ENCODE measurements at regions not wholly inside any gene's neighbourhood (a gene's known extent, or its start where the extent isn't known, plus 50 kb on each side); places are given as distances from the start of the nearest gene placed in this dataset.
A peak's percentile ranks its signal among the peaks of the same experiment; 100 is the strongest.

DNA sequence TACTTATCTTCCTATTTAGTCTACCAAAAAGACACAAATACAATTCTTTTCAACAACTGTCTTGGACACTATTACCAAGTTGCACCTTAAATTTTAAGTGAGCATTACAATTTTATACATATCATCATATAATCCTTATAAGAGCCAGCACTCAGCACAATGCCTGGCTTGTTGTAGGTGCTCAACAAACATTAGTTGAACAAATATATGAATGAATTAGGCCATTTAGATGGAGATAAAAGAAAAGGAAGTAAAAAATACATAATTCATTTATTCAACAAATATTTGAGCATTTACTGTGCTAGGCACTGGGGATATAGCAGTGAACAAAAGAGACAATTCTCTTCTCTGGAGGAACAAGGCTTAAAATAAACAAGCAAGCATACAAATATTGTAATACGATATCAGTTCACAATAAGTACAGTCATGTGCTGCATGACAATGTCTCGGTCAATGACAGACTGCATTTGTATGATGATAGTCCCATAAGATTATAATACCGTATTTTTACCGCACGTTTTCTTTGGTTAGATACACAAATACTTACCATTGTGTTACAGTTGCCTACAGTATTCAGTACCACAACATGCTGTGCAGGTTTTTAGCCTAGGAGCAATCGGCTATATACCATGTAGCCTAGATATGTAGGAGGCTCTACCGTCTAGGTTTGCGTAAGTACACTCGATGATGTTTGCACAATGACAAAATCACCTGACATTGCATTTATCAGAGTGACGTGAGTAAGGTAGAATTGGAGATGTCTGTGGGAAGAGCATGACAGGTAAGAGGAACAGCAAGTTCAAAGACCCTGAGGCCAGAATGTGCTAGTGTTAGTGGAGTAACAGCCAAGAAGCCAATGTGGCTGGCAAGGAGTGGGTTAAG, 86.4 kb upstream of the HS3ST2 start:
- no peaks in the 10 kb centered on the region for H3K4me1 ChIP-seq (ENCODE audit: control extremely low read depth in 1 of 4, control insufficient read depth in 4 of 4, insufficient read depth in 4 of 4, low read length in 3 of 4)
- H3K4me3 ChIP-seq (ENCODE audit: control insufficient read depth in 1 of 7, extremely low read depth in 1 of 7, insufficient read depth in 4 of 7, low read depth in 2 of 7, low read length in 6 of 7) = no peak overlapping the region
- no peak for DNase-seq
- no peak overlapping the region for H3K27ac ChIP-seq (ENCODE audit: insufficient read depth in 1 of 2, low read depth in 1 of 2, low read length in 2 of 2, poor library complexity in 1 of 2, severe bottlenecking in 2 of 2)
- no peaks in the 10 kb centered on the region for H3K9me3 ChIP-seq (ENCODE audit: control extremely low read depth in 1 of 5, control insufficient read depth in 4 of 5, insufficient read depth in 2 of 5, low read depth in 1 of 5, low read length in 4 of 5)
- H3K27me3 ChIP-seq (replicated peaks in 2 of 5; ENCODE audit: control insufficient read depth in 4 of 5, insufficient read depth in 5 of 5, low read length in 4 of 5) = peaks cover 0 to 4% (median 2%) of the 10 kb centered on the region in 5 experiments
- POLR2A ChIA-PET = no interaction called here
- CTCF ChIA-PET = no interaction called here
- no peaks in the 10 kb centered on the region for H3K36me3 ChIP-seq (ENCODE audit: control insufficient read depth in 4 of 4, insufficient read depth in 4 of 4, low read length in 3 of 4)
- WGBS (ENCODE audit: insufficient coverage) = 95% methylated on average over 5 of the region's 10 CpGs

DNA sequence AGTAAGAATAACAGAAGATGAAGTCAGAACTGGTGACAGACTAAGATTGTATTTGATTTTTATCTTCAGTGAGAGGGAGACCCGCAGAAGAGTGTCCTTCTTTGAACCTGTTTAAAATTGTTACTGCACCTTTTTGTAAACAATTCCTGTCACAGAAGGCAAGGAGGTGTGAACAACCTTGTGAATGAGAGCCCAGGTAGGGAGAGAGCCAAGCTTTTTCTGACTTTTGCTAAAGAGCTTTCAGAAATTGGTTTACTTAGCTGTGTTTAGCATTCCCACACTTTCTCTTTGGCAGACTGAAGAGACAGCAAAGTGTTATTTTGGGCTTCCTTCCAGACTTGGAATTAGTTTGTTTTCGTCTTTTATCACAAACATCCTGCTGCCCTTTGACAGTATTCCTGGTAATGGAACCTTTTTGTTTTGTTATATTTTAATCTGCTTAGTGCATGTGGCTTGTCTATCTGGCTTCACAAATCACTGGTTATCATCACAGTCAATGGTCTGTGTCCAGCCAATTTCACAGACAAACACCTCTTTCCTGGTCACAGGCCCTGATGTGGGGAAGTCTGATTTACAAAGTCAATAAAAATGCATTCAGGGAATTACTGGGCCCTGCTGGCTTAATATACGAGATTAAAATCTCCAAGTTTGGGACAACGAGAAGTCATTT, 85.7 kb upstream of the HS3ST2 start:
- Histone ChIP-seq H3K27me3 (replicated peaks in 2 of 5; ENCODE audit: control insufficient read depth in 4 of 5, insufficient read depth in 5 of 5, low read length in 4 of 5) (peaks cover 0 to 4% (median 3%) of the 10 kb centered on the region in 5 experiments), H3K4me1 (ENCODE audit: control extremely low read depth in 1 of 4, control insufficient read depth in 4 of 4, insufficient read depth in 4 of 4, low read length in 3 of 4) (no peaks in the 10 kb centered on the region), H3K27ac (ENCODE audit: insufficient read depth in 1 of 2, low read depth in 1 of 2, low read length in 2 of 2, poor library complexity in 1 of 2, severe bottlenecking in 2 of 2) (no peak overlapping the region), H3K9me3 (ENCODE audit: control extremely low read depth in 1 of 5, control insufficient read depth in 4 of 5, insufficient read depth in 2 of 5, low read depth in 1 of 5, low read length in 4 of 5) (no peaks in the 10 kb centered on the region), H3K36me3 (ENCODE audit: control insufficient read depth in 4 of 4, insufficient read depth in 4 of 4, low read length in 3 of 4) (no peaks in the 10 kb centered on the region), H3K4me3 (ENCODE audit: control insufficient read depth in 1 of 7, extremely low read depth in 1 of 7, insufficient read depth in 4 of 7, low read depth in 2 of 7, low read length in 6 of 7) (no peak overlapping the region)
- WGBS (ENCODE audit: insufficient coverage) = 58% methylated on average over 3 of the region's 4 CpGs
- POLR2A ChIA-PET = no interaction called here
- DNase-seq = no peak
- CTCF ChIA-PET = no interaction called here

DNA sequence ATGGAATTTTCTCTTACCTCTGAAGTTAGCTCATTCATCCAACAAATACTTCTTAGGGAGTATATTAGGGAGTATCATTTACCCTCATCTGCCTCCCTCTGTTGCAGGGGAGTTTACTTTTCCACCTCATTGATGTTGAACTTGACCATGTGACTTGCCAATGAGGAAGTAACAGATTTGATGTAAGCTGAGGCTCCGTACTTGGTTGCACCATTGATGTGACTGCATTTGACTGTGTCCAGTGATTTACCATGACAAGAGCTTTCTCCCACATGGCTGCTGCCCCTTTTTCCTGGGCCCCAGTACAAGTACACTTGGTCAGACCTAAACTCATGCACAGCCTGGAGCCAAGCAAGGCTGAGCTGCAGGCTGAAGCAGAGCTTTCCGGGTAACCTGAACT, 81.6 kb upstream of the HS3ST2 start:
- Histone ChIP-seq H3K36me3 (ENCODE audit: control insufficient read depth in 4 of 4, insufficient read depth in 4 of 4, low read length in 3 of 4) (no peaks in the 10 kb centered on the region), H3K27me3 (replicated peaks in 2 of 5; ENCODE audit: control insufficient read depth in 4 of 5, insufficient read depth in 5 of 5, low read length in 4 of 5) (peaks cover 0 to 7% (median 4%) of the 10 kb centered on the region in 5 experiments), H3K9me3 (ENCODE audit: control extremely low read depth in 1 of 5, control insufficient read depth in 4 of 5, insufficient read depth in 2 of 5, low read depth in 1 of 5, low read length in 4 of 5) (no peaks in the 10 kb centered on the region), H3K4me3 (ENCODE audit: control insufficient read depth in 1 of 7, extremely low read depth in 1 of 7, insufficient read depth in 4 of 7, low read depth in 2 of 7, low read length in 6 of 7) (no peak overlapping the region), H3K4me1 (ENCODE audit: control extremely low read depth in 1 of 4, control insufficient read depth in 4 of 4, insufficient read depth in 4 of 4, low read length in 3 of 4) (no peaks in the 10 kb centered on the region), H3K27ac (ENCODE audit: insufficient read depth in 1 of 2, low read depth in 1 of 2, low read length in 2 of 2, poor library complexity in 1 of 2, severe bottlenecking in 2 of 2) (no peak overlapping the region)
- DNase-seq = no peak
- ChIA-PET POLR2A (no interaction called here), CTCF (no interaction called here)
- WGBS (ENCODE audit: insufficient coverage) = 75% methylated on average over 2 of the region's 2 CpGs

DNA sequence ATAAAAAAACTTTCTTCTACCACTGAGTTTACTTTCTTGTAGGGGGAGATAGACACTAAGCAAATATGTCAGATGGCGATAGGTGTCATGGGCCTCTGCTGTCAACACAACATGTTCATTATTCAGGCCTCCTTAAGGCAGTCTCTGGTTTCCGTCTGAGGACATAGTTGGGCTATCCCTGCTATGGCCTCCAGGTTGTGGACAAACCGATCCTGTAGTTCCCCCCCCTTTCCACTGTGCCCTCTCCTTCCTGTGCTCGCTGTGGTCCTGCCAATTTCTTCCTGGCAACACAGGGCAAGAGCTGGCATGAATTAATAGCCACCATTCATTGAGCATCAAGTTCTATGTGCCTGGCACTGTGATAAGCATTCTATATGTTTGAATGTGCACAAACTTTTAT, 81.0 kb upstream of the HS3ST2 start:
- no peak for DNase-seq
- Histone ChIP-seq H3K9me3 (ENCODE audit: control extremely low read depth in 1 of 5, control insufficient read depth in 4 of 5, insufficient read depth in 2 of 5, low read depth in 1 of 5, low read length in 4 of 5) (no peaks in the 10 kb centered on the region), H3K4me1 (ENCODE audit: control extremely low read depth in 1 of 4, control insufficient read depth in 4 of 4, insufficient read depth in 4 of 4, low read length in 3 of 4) (no peaks in the 10 kb centered on the region), H3K36me3 (ENCODE audit: control insufficient read depth in 4 of 4, insufficient read depth in 4 of 4, low read length in 3 of 4) (no peaks in the 10 kb centered on the region), H3K4me3 (ENCODE audit: control insufficient read depth in 1 of 7, extremely low read depth in 1 of 7, insufficient read depth in 4 of 7, low read depth in 2 of 7, low read length in 6 of 7) (no peak overlapping the region), H3K27me3 (replicated peaks in 2 of 5; ENCODE audit: control insufficient read depth in 4 of 5, insufficient read depth in 5 of 5, low read length in 4 of 5) (peaks cover 0 to 7% (median under 1%) of the 10 kb centered on the region in 5 experiments), H3K27ac (ENCODE audit: insufficient read depth in 1 of 2, low read depth in 1 of 2, low read length in 2 of 2, poor library complexity in 1 of 2, severe bottlenecking in 2 of 2) (no peak overlapping the region)
- POLR2A ChIA-PET = no interaction called here
- CTCF ChIA-PET = no interaction called here
- 92% methylated on average over 4 of the region's 4 CpGs for WGBS (ENCODE audit: insufficient coverage)

DNA sequence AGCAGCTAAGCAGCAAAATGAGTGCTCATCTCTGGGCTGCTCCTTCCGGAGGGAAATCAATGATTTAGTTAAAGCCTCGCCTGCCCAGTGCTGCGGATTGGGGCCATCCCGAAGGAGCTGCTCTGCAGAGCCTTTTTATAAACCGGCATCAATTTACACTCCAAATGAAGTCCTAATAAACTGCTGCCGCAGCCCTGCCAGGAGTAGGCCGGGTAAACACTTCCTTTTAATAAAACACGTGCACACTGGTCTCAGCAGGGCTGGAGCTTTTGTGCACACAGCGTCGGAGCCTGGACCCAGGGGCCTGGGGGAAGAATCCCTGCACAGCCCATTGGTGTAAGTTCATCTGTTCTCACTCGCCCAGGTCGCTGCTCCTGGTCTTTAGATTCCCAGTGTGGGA, 79.6 kb upstream of the HS3ST2 start:
- ChIA-PET CTCF (no interaction called here), POLR2A (no interaction called here)
- Histone ChIP-seq H3K4me1 (ENCODE audit: control extremely low read depth in 1 of 4, control insufficient read depth in 4 of 4, insufficient read depth in 4 of 4, low read length in 3 of 4) (no peaks in the 10 kb centered on the region), H3K27me3 (replicated peaks in 2 of 5; ENCODE audit: control insufficient read depth in 4 of 5, insufficient read depth in 5 of 5, low read length in 4 of 5) (peaks cover 0 to 5% (median 0%) of the 10 kb centered on the region in 5 experiments), H3K27ac (ENCODE audit: insufficient read depth in 1 of 2, low read depth in 1 of 2, low read length in 2 of 2, poor library complexity in 1 of 2, severe bottlenecking in 2 of 2) (no peak overlapping the region), H3K36me3 (ENCODE audit: control insufficient read depth in 4 of 4, insufficient read depth in 4 of 4, low read length in 3 of 4) (no peaks in the 10 kb centered on the region), H3K9me3 (ENCODE audit: control extremely low read depth in 1 of 5, control insufficient read depth in 4 of 5, insufficient read depth in 2 of 5, low read depth in 1 of 5, low read length in 4 of 5) (no peaks in the 10 kb centered on the region), H3K4me3 (ENCODE audit: control insufficient read depth in 1 of 7, extremely low read depth in 1 of 7, insufficient read depth in 4 of 7, low read depth in 2 of 7, low read length in 6 of 7) (no peak overlapping the region)
- DNase-seq = no peak
- 74% methylated on average over 12 of the region's 12 CpGs for WGBS (ENCODE audit: insufficient coverage)

DNA sequence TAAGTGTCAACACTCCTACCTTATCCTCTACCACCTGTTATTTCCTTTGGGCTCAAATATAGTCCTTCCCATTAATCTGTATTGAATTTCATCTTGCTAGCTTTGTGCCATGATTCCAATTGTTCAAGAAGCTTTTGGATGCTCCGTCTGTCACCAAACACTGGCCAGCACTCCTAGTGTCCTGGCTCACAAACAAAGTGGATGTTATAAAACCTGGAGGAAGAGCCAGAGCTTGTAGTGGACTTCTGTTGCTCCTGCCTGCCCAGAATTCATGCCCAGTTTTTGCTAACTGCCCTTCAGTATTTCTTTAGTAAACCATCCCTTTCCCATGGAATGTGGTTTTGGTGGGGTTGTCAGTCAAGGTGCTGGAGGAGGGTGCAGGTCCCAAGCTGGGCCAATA, 77.2 kb upstream of the HS3ST2 start:
- no peak overlapping the region for H3K27ac ChIP-seq (ENCODE audit: insufficient read depth in 1 of 2, low read depth in 1 of 2, low read length in 2 of 2, poor library complexity in 1 of 2, severe bottlenecking in 2 of 2)
- no peaks in the 10 kb centered on the region for H3K4me1 ChIP-seq (ENCODE audit: control extremely low read depth in 1 of 4, control insufficient read depth in 4 of 4, insufficient read depth in 4 of 4, low read length in 3 of 4)
- CTCF ChIA-PET = no interaction called here
- peaks cover 0 to 7% (median 0%) of the 10 kb centered on the region in 5 experiments for H3K27me3 ChIP-seq (replicated peaks in 2 of 5; ENCODE audit: control insufficient read depth in 4 of 5, insufficient read depth in 5 of 5, low read length in 4 of 5)
- 100% methylated on average over 1 of the region's 1 CpG for WGBS (ENCODE audit: insufficient coverage)
- no peaks in the 10 kb centered on the region for H3K36me3 ChIP-seq (ENCODE audit: control insufficient read depth in 4 of 4, insufficient read depth in 4 of 4, low read length in 3 of 4)
- H3K4me3 ChIP-seq (ENCODE audit: control insufficient read depth in 1 of 7, extremely low read depth in 1 of 7, insufficient read depth in 4 of 7, low read depth in 2 of 7, low read length in 6 of 7) = no peak overlapping the region
- DNase-seq = no peak
- H3K9me3 ChIP-seq (ENCODE audit: control extremely low read depth in 1 of 5, control insufficient read depth in 4 of 5, insufficient read depth in 2 of 5, low read depth in 1 of 5, low read length in 4 of 5) = no peaks in the 10 kb centered on the region
- POLR2A ChIA-PET = no interaction called here

DNA sequence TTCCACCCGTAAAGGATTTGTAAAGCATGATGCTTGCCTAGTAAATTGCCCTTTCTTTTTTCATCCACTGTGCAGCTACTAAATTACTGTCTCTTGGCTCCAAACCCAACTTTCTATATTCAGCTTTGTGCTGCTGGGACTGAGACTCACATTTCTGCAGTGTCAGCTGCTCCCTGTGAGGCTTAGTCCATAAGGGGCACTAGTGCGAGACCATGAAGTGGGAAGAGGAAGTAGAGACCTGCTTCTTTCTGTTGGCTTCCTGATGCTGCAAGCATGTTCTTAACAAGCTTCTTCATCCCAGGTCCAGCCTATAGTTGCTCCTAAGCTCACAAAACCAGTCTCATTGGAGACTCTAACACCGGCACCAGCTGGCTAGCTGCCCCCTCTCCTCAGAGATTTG, 74.9 kb upstream of the HS3ST2 start:
- Histone ChIP-seq H3K36me3 (ENCODE audit: control insufficient read depth in 4 of 4, insufficient read depth in 4 of 4, low read length in 3 of 4) (no peaks in the 10 kb centered on the region), H3K4me1 (ENCODE audit: control extremely low read depth in 1 of 4, control insufficient read depth in 4 of 4, insufficient read depth in 4 of 4, low read length in 3 of 4) (no peaks in the 10 kb centered on the region), H3K27me3 (replicated peaks in 2 of 5; ENCODE audit: control insufficient read depth in 4 of 5, insufficient read depth in 5 of 5, low read length in 4 of 5) (peaks cover 0 to 7% (median 0%) of the 10 kb centered on the region in 5 experiments), H3K4me3 (ENCODE audit: control insufficient read depth in 1 of 7, extremely low read depth in 1 of 7, insufficient read depth in 4 of 7, low read depth in 2 of 7, low read length in 6 of 7) (no peak overlapping the region), H3K9me3 (ENCODE audit: control extremely low read depth in 1 of 5, control insufficient read depth in 4 of 5, insufficient read depth in 2 of 5, low read depth in 1 of 5, low read length in 4 of 5) (peaks cover 0 to 8% (median 0%) of the 10 kb centered on the region in 5 experiments), H3K27ac (ENCODE audit: insufficient read depth in 1 of 2, low read depth in 1 of 2, low read length in 2 of 2, poor library complexity in 1 of 2, severe bottlenecking in 2 of 2) (no peak overlapping the region)
- WGBS (ENCODE audit: insufficient coverage) = 50% methylated on average over 2 of the region's 3 CpGs
- peak in 2 of 3 donors; percentile 0 to 2 for DNase-seq
- ChIA-PET CTCF (no interaction called here), POLR2A (no interaction called here)
